ENCODE measurements at regions not wholly inside any gene's neighbourhood (a gene's known extent, or its start where the extent isn't known, plus 50 kb on each side); places are given as distances from the start of the nearest gene placed in this dataset.
"Not testable (repeated sequence)": the region's sequence is repeated elsewhere in the genome, so short reads cannot be mapped to it uniquely, and the experiment has no call there.

- peaks cover 4% of the 10 kb centered on the region for H3K9me3 Mint-ChIP-seq (ENCODE audit: unreplicated experiment)
These were observed 488.1 kb upstream of the TLE4 start for GRCh38 chr9:79083621-79084020.

GRCh38 chr9:79087133-79087532, 484.6 kb upstream of the TLE4 start:
- no peaks in the 10 kb centered on the region for H4K20me1 ChIP-seq (ENCODE audit: insufficient read depth, low read length)
- no peak overlapping the region for H3K9ac ChIP-seq (ENCODE audit: low read length)
- no peak overlapping the region for H3K27ac ChIP-seq (ENCODE audit: low read depth, low read length)
- no peaks in the 10 kb centered on the region for H3K79me2 ChIP-seq (ENCODE audit: insufficient read depth, low read length)
- H3K4me2 ChIP-seq (ENCODE audit: low read length), result no peak overlapping the region
- Mint-ChIP-seq H3K36me3 (ENCODE audit: low read depth, unreplicated experiment) (peaks cover 1% of the 10 kb centered on the region), H3K4me3 (ENCODE audit: unreplicated experiment) (no peak overlapping the region), H3K9me3 (ENCODE audit: unreplicated experiment) (peaks cover 12% of the 10 kb centered on the region), H3K27me3 (ENCODE audit: low read depth, unreplicated experiment) (no peaks in the 10 kb centered on the region), H3K27ac (ENCODE audit: unreplicated experiment) (no peak overlapping the region), H3K4me1 (ENCODE audit: low read depth, unreplicated experiment) (no peaks in the 10 kb centered on the region)
- no peak overlapping the region for H3K4me3 ChIP-seq (ENCODE audit: insufficient read depth, low read depth, low read length)
- no peaks in the 10 kb centered on the region for H3K9me3 ChIP-seq (ENCODE audit: insufficient read depth, low read depth, low read length)
- no peak overlapping the region for H2AFZ ChIP-seq (ENCODE audit: low read depth, low read length)
- DNase-seq (ENCODE audit: low read depth) (no peak), FAIRE-seq (no peak)
- H3K4me1 ChIP-seq (ENCODE audit: insufficient read depth, low read length), result no peaks in the 10 kb centered on the region
- no peak for TF ChIP-seq EZH2 (IDR thresholded peaks at IDR 0.05; ENCODE audit: insufficient read depth, low read length)
- no peak for TF ChIP-seq CTCF (IDR thresholded peaks at IDR 0.05; ENCODE audit: insufficient read depth, low read depth, low read length)
- H3K36me3 ChIP-seq (ENCODE audit: insufficient read depth, low read length), result no peaks in the 10 kb centered on the region
- no peaks in the 10 kb centered on the region for H3K27me3 ChIP-seq (ENCODE audit: insufficient read depth, low read length)

More at GRCh38 chr9:79083621-79084020, 488.1 kb upstream of the TLE4 start:
- H4K20me1 ChIP-seq (ENCODE audit: insufficient read depth, low read length), result no peaks in the 10 kb centered on the region
- no peak overlapping the region for H2AFZ ChIP-seq (ENCODE audit: low read depth, low read length)
- H3K36me3 ChIP-seq (ENCODE audit: insufficient read depth, low read length), result no peaks in the 10 kb centered on the region
- no peaks in the 10 kb centered on the region for H3K4me1 ChIP-seq (ENCODE audit: insufficient read depth, low read length)
- H3K27me3 Mint-ChIP-seq (ENCODE audit: low read depth, unreplicated experiment), result no peaks in the 10 kb centered on the region
- no peak for TF ChIP-seq EZH2 (IDR thresholded peaks at IDR 0.05; ENCODE audit: insufficient read depth, low read length)
- no peak for TF ChIP-seq CTCF (IDR thresholded peaks at IDR 0.05; ENCODE audit: insufficient read depth, low read depth, low read length)
- no peak overlapping the region for H3K4me2 ChIP-seq (ENCODE audit: low read length)
- H3K79me2 ChIP-seq (ENCODE audit: insufficient read depth, low read length), result no peaks in the 10 kb centered on the region
- no peak for DNase-seq (ENCODE audit: low read depth)
- peaks cover 5% of the 10 kb centered on the region for H3K4me1 Mint-ChIP-seq (ENCODE audit: low read depth, unreplicated experiment)
- no peak for FAIRE-seq
- H3K27ac Mint-ChIP-seq (ENCODE audit: unreplicated experiment), result no peak overlapping the region
- no peak overlapping the region for H3K4me3 Mint-ChIP-seq (ENCODE audit: unreplicated experiment)
- no peak overlapping the region for H3K4me3 ChIP-seq (ENCODE audit: insufficient read depth, low read depth, low read length)
- H3K36me3 Mint-ChIP-seq (ENCODE audit: low read depth, unreplicated experiment), result no peaks in the 10 kb centered on the region
- no peaks in the 10 kb centered on the region for H3K27me3 ChIP-seq (ENCODE audit: insufficient read depth, low read length)
- H3K9ac ChIP-seq (ENCODE audit: low read length), result no peak overlapping the region
- H3K9me3 ChIP-seq (ENCODE audit: insufficient read depth, low read depth, low read length), result no peaks in the 10 kb centered on the region
- H3K27ac ChIP-seq (ENCODE audit: low read depth, low read length), result no peak overlapping the region

- no peak for FAIRE-seq
These were observed 482.7 kb upstream of the TLE4 start for GRCh38 chr9:79089054-79089560.

GRCh38 chr9:79089851-79090250, 481.9 kb upstream of the TLE4 start:
- H3K27me3 Mint-ChIP-seq (ENCODE audit: low read depth, unreplicated experiment); H3K4me2 ChIP-seq (ENCODE audit: low read length); H3K36me3 ChIP-seq (ENCODE audit: insufficient read depth, low read length); H3K4me1 ChIP-seq (ENCODE audit: insufficient read depth, low read length); H3K4me3 ChIP-seq (ENCODE audit: insufficient read depth, low read depth, low read length); H4K20me1 ChIP-seq (ENCODE audit: insufficient read depth, low read length); H3K27ac Mint-ChIP-seq (ENCODE audit: unreplicated experiment); H2AFZ ChIP-seq (ENCODE audit: low read depth, low read length); H3K27me3 ChIP-seq (ENCODE audit: insufficient read depth, low read length); H3K4me3 Mint-ChIP-seq (ENCODE audit: unreplicated experiment); H3K27ac ChIP-seq (ENCODE audit: low read depth, low read length); DNase-seq (ENCODE audit: low read depth); H3K4me1 Mint-ChIP-seq (ENCODE audit: low read depth, unreplicated experiment); H3K79me2 ChIP-seq (ENCODE audit: insufficient read depth, low read length); FAIRE-seq; H3K36me3 Mint-ChIP-seq (ENCODE audit: low read depth, unreplicated experiment); H3K9me3 ChIP-seq (ENCODE audit: insufficient read depth, low read depth, low read length); H3K9ac ChIP-seq (ENCODE audit: low read length): not testable (repeated sequence)
- H3K9me3 Mint-ChIP-seq (ENCODE audit: unreplicated experiment), result peaks cover 12% of the 10 kb centered on the region

More at GRCh38 chr9:79089054-79089560, 482.7 kb upstream of the TLE4 start:
- Histone ChIP-seq H3K4me1 (ENCODE audit: insufficient read depth, low read length) (no peaks in the 10 kb centered on the region), H3K79me2 (ENCODE audit: insufficient read depth, low read length) (no peaks in the 10 kb centered on the region), H3K27ac (ENCODE audit: low read depth, low read length) (no peak overlapping the region), H3K4me2 (ENCODE audit: low read length) (no peak overlapping the region), H4K20me1 (ENCODE audit: insufficient read depth, low read length) (no peaks in the 10 kb centered on the region), H2AFZ (ENCODE audit: low read depth, low read length) (no peak overlapping the region), H3K27me3 (ENCODE audit: insufficient read depth, low read length) (no peaks in the 10 kb centered on the region), H3K9me3 (ENCODE audit: insufficient read depth, low read depth, low read length) (no peaks in the 10 kb centered on the region), H3K9ac (ENCODE audit: low read length) (no peak overlapping the region), H3K36me3 (ENCODE audit: insufficient read depth, low read length) (no peaks in the 10 kb centered on the region), H3K4me3 (ENCODE audit: insufficient read depth, low read depth, low read length) (no peak overlapping the region)
- Mint-ChIP-seq H3K27me3 (ENCODE audit: low read depth, unreplicated experiment) (no peaks in the 10 kb centered on the region), H3K4me1 (ENCODE audit: low read depth, unreplicated experiment) (no peaks in the 10 kb centered on the region), H3K36me3 (ENCODE audit: low read depth, unreplicated experiment) (peaks cover 1% of the 10 kb centered on the region), H3K27ac (ENCODE audit: unreplicated experiment) (no peak overlapping the region), H3K9me3 (ENCODE audit: unreplicated experiment) (peaks cover 12% of the 10 kb centered on the region), H3K4me3 (ENCODE audit: unreplicated experiment) (no peak overlapping the region)
- DNase-seq (ENCODE audit: low read depth), result no peak
- TF ChIP-seq EZH2 (IDR thresholded peaks at IDR 0.05; ENCODE audit: insufficient read depth, low read length) (no peak), CTCF (IDR thresholded peaks at IDR 0.05; ENCODE audit: insufficient read depth, low read depth, low read length) (no peak)

Measured in astrocyte (in vitro differentiated cells and primary cell).